ENCODE measurements at regions not wholly inside any gene's neighbourhood (a gene's known extent, or its start where the extent isn't known, plus 50 kb on each side); places are given as distances from the start of the nearest gene placed in this dataset.

DNA sequence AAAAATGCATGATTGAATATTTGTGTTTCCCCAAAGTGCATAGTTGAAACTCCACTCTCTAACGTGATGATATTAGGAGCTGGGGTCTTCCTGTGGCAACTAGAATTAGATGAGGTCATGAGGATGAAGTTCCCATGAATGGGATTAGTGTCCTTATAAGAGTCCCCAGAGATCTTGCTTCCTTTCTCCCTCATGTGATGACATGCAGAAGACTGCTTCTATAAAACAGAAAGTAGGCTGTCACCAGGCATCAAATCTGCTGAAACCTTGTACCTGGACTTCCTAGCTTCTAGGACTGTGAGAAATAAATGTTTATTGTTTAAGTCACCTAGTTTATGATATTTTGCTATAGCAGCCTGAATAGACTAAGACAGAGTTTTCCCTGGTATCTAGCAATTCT, 586.5 kb upstream of the EPHA7 start:
- TF ChIP-seq, protein P1, sequence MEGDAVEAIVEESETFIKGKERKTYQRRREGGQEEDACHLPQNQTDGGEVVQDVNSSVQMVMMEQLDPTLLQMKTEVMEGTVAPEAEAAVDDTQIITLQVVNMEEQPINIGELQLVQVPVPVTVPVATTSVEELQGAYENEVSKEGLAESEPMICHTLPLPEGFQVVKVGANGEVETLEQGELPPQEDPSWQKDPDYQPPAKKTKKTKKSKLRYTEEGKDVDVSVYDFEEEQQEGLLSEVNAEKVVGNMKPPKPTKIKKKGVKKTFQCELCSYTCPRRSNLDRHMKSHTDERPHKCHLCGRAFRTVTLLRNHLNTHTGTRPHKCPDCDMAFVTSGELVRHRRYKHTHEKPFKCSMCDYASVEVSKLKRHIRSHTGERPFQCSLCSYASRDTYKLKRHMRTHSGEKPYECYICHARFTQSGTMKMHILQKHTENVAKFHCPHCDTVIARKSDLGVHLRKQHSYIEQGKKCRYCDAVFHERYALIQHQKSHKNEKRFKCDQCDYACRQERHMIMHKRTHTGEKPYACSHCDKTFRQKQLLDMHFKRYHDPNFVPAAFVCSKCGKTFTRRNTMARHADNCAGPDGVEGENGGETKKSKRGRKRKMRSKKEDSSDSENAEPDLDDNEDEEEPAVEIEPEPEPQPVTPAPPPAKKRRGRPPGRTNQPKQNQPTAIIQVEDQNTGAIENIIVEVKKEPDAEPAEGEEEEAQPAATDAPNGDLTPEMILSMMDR (conservative IDR thresholded peaks at IDR 0.05): no peak
- TF ChIP-seq ZFX (IDR thresholded peaks at IDR 0.05): no peak
